Thoracic aorta (tissue), 2 donors: ENCODE measurements at regions not wholly inside any gene's neighbourhood (a gene's known extent, or its start where the extent isn't known, plus 50 kb on each side); places are given as distances from the start of the nearest gene placed in this dataset.

Source experiments
- ATAC-seq: fragments of 150-250 bp; one replicate; pipeline ENCODE4 v1.8.0; 2017; ENCODE audit warnings: low read depth; ENCODE audit not compliant: insufficient number of reproducible peaks, low FRiP score
- DNase-seq: peaks from one replicate; pipeline ENCODE4 v3.0.0-alpha.2; 2020; ENCODE audit warnings: low spot score
- H3K27ac ChIP-seq, 2 donors: fragments of 200-600 bp; sonication (generic); 1 replicate in 1 of 2; 2 replicates in 1 of 2; pipeline ENCODE4 v1.5.1; 2016; ENCODE audit warnings: mild to moderate bottlenecking in 2 of 2, moderate library complexity in 2 of 2
- H3K27me3 ChIP-seq: fragments of 200-600 bp; sonication (generic); replicated peaks from 2 replicates; pipeline ENCODE4 v1.6.0; 2016; ENCODE audit warnings: mild to moderate bottlenecking; ENCODE audit not compliant: insufficient read depth
- H3K36me3 ChIP-seq: fragments of 200-600 bp; sonication (generic); one replicate; pipeline ENCODE4 v1.5.1; 2016
- H3K4me1 ChIP-seq, 2 donors: fragments of 200-600 bp; sonication (generic); 1 replicate in 1 of 2; 2 replicates in 1 of 2; pipeline versions ENCODE4 v1.5.1 to v1.6.0; 2016; ENCODE audit warnings: low read depth in 2 of 2, mild to moderate bottlenecking in 1 of 2; ENCODE audit not compliant: control insufficient read depth in 1 of 2
- H3K4me3 ChIP-seq: fragments of 200-600 bp; sonication (generic); 2 replicates; pipeline ENCODE4 v1.5.1; 2016; ENCODE audit warnings: mild to moderate bottlenecking
- H3K9me3 ChIP-seq: fragments of 200-600 bp; sonication (generic); 2 replicates; pipeline ENCODE4 v1.5.1; 2016
- TF ChIP-seq, protein P1 (sequence below): fragments of 200-600 bp; sonication (generic); IDR thresholded peaks from one replicate; pipeline ENCODE4 v1.5.1; 2019; ENCODE audit warnings: antibody characterized with exemption

DNA sequence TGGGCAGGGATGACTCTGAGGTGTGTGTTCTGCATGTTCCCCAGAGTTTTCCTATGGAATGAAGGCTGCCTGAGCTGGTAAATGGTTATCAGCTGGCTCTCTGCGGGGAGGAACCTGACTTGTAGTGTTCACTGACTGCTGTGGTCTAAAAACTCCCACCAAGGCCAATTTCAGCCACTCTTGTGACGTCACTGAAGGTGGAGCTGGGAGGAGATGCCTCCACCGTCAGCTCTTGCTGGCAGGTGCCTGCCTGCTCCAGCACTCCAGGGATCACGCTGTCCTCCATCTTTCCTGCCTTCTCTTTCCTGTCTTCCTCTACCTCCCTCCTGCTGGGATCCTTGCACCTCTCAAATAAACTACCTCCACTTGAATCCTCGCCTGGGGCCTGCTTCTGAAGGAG, 209.5 kb upstream of the HS6ST1 start:
- no peak overlapping the region for H3K27ac ChIP-seq
- no peaks in the 10 kb centered on the region for H3K9me3 ChIP-seq
- no peak overlapping the region for H3K4me3 ChIP-seq
- no peaks in the 10 kb centered on the region for H3K36me3 ChIP-seq
- no peaks in the 10 kb centered on the region for H3K4me1 ChIP-seq
- no peaks in the 10 kb centered on the region for H3K27me3 ChIP-seq
- TF ChIP-seq, protein P1, sequence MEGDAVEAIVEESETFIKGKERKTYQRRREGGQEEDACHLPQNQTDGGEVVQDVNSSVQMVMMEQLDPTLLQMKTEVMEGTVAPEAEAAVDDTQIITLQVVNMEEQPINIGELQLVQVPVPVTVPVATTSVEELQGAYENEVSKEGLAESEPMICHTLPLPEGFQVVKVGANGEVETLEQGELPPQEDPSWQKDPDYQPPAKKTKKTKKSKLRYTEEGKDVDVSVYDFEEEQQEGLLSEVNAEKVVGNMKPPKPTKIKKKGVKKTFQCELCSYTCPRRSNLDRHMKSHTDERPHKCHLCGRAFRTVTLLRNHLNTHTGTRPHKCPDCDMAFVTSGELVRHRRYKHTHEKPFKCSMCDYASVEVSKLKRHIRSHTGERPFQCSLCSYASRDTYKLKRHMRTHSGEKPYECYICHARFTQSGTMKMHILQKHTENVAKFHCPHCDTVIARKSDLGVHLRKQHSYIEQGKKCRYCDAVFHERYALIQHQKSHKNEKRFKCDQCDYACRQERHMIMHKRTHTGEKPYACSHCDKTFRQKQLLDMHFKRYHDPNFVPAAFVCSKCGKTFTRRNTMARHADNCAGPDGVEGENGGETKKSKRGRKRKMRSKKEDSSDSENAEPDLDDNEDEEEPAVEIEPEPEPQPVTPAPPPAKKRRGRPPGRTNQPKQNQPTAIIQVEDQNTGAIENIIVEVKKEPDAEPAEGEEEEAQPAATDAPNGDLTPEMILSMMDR = no peak
- no peak for DNase-seq
- ATAC-seq = no peak

DNA sequence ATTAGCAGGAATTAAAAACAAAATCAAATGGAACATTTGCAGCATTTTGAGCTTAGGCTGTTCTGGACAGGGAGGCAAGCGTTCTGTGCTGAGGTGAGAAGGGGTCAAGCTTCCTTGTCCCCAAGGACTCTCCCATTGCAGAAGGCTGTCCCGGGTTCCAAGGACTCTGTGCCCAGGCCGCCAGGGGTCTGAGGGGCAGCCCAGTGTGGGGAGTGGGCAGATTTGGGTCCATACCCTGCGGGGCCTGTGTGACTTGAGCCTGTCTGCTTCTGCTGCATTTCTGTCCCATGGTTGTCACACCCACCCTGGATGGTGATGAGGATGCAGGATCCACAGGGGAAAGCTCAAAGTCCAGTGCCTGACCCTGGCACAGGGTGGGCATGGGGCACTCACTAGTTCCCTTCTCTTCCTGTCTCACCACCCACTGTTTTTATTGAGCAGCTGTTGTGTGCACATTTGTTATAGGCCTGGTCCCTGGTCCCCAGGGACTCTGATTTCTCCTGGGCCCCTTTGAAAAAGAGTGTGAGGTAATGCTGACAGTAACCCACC, 211.4 kb upstream of the HS6ST1 start:
- no peaks in the 10 kb centered on the region for H3K4me1 ChIP-seq
- no peaks in the 10 kb centered on the region for H3K27me3 ChIP-seq
- TF ChIP-seq, protein P1 = no peak
- ATAC-seq = no peak
- no peaks in the 10 kb centered on the region for H3K9me3 ChIP-seq
- DNase-seq = no peak
- H3K36me3 ChIP-seq = no peaks in the 10 kb centered on the region
- H3K27ac ChIP-seq = no peak overlapping the region
- H3K4me3 ChIP-seq = no peak overlapping the region

DNA sequence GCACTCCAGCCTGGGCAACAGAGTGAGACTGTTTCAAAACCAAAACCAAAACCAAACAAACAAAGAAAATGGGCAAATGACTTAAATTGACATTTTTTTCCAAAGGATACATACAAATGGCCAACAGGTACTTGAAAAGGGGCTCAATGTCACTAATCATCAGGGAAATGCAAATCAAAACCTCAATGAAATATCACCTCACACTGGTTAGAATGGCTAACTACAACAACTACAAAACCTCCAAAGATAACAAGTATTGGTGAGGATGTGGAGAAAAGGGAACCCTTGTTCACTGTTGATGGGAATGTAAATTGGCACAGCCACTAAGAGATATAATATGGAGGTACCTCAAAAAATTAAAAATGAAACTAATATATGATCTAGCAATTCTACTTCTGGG, 213.2 kb upstream of the HS6ST1 start:
- no peak overlapping the region for H3K4me3 ChIP-seq
- no peaks in the 10 kb centered on the region for H3K9me3 ChIP-seq
- DNase-seq (no peak), ATAC-seq (no peak)
- H3K4me1 ChIP-seq = no peaks in the 10 kb centered on the region
- no peaks in the 10 kb centered on the region for H3K27me3 ChIP-seq
- no peak overlapping the region for H3K27ac ChIP-seq
- no peaks in the 10 kb centered on the region for H3K36me3 ChIP-seq
- TF ChIP-seq, protein P1 = peak; percentile 22

DNA sequence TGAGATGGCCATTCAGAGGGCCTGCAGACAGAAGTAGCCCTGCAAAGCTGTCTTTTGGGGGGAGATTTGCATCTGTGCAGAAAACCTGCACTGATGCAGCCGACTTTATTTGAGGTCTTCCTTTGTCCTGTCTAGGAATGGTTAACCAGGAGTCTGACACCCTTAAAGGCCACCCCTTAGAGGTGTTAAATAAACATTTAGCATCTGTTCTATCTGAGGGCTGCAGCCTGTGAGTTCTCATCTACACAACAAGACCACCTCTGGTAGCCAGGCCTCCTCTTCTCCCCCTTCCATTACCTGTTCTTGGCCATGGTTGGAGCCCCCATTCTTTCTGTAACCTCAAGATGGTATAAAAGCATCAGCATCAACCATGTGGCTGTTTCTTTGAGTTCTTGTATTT, 214.4 kb upstream of the HS6ST1 start:
- DNase-seq = no peak
- H3K36me3 ChIP-seq = no peaks in the 10 kb centered on the region
- no peaks in the 10 kb centered on the region for H3K27me3 ChIP-seq
- no peak overlapping the region for H3K4me3 ChIP-seq
- ATAC-seq = no peak
- H3K9me3 ChIP-seq = no peaks in the 10 kb centered on the region
- TF ChIP-seq, protein P1 = no peak
- H3K4me1 ChIP-seq = no peaks in the 10 kb centered on the region
- H3K27ac ChIP-seq = no peak overlapping the region

DNA sequence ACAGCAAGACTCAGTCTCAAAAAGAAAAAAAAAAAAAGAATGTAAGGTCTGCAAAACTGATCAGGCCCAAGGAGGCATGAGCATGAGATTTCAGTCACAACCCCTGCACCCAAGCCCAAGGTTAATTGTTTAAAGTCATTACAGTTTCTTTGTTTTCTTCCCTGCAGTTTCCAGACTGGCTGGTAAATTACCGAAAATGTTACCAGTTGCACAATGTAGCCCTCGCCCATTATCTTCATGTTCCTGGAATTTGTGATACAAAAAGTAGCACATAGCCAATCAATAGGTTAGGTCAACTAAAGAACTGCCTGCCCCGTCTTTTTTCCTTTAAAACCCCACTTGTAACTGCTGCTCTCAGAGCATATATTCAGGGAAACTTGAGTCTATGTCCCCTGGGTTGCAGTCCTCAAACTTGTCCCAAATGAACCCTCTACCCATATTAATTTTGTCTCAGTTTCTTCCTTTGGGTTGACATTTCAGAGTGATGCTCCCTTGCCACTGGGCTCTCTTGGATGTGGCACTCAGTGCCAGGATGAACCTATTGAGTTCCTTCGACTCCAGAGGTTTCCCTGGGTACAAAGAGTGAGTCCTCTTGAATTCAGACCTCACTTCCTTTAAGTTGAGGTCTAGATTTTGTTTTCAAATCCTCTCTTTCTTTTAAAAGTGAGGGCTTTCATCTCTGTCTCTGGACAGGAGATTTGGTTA, 216.2 kb upstream of the HS6ST1 start:
- no peak for ATAC-seq
- H3K4me3 ChIP-seq = no peak overlapping the region
- H3K27ac ChIP-seq = no peak overlapping the region
- H3K36me3 ChIP-seq = no peaks in the 10 kb centered on the region
- no peak for DNase-seq
- TF ChIP-seq, protein P1 = no peak
- no peaks in the 10 kb centered on the region for H3K9me3 ChIP-seq
- no peaks in the 10 kb centered on the region for H3K27me3 ChIP-seq
- no peaks in the 10 kb centered on the region for H3K4me1 ChIP-seq
